ENCODE measurements at regions not wholly inside any gene's neighbourhood (a gene's known extent, or its start where the extent isn't known, plus 50 kb on each side); places are given as distances from the start of the nearest gene placed in this dataset.

DNA sequence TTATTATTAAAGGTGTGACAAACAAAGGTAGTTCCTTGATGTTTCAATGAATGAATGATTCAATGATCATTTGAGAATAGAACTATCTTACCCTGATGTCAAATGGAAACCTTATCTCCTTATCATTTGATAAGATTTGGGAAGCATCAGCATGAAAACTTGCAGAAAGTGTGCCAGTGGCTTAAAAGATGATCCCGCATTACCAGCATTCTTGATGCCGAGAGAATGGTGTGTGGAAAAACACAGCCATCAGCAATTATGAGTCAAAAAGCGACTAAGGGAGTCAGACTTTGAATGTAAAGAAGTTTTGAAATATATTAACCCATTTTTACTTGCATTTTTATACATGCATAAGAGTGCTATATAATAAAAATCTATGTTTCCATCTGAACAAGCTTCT lies 93.7 kb downstream of the MAIP1 start:
- TF ChIP-seq, protein P1, sequence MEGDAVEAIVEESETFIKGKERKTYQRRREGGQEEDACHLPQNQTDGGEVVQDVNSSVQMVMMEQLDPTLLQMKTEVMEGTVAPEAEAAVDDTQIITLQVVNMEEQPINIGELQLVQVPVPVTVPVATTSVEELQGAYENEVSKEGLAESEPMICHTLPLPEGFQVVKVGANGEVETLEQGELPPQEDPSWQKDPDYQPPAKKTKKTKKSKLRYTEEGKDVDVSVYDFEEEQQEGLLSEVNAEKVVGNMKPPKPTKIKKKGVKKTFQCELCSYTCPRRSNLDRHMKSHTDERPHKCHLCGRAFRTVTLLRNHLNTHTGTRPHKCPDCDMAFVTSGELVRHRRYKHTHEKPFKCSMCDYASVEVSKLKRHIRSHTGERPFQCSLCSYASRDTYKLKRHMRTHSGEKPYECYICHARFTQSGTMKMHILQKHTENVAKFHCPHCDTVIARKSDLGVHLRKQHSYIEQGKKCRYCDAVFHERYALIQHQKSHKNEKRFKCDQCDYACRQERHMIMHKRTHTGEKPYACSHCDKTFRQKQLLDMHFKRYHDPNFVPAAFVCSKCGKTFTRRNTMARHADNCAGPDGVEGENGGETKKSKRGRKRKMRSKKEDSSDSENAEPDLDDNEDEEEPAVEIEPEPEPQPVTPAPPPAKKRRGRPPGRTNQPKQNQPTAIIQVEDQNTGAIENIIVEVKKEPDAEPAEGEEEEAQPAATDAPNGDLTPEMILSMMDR (IDR thresholded peaks at IDR 0.05) = no peak
- no peak for TF ChIP-seq POLR2A (IDR thresholded peaks at IDR 0.05)
